GM12878 (cell line): ENCODE measurements at regions not wholly inside any gene's neighbourhood (a gene's known extent, or its start where the extent isn't known, plus 50 kb on each side); places are given as distances from the start of the nearest gene placed in this dataset.

Experiments used
- ATAC-seq: fragments of 200-7000 bp; cut with Tn5 transposase; 3 replicates; pipeline ENCODE4 v1.9.1; 2020; ENCODE audit warnings: mild to moderate bottlenecking, moderate library complexity
- BruUV-seq: library from RNA; stranded (reverse); fragments of 400-500 nt; replicated peaks from 2 replicates; lab custom pipeline; 2021; lab: Mats Ljungman, UMichigan
- CTCF ChIA-PET: fragments of 300-600 bp; sonication (Branson Sonifier 250); formaldehyde crosslinking; extraction: SDS; loops from one replicate; lab custom pipeline; 2021; ENCODE audit warnings: inconsistent platforms; lab: Yijun Ruan, JAX
- POLR2A ChIA-PET: fragments of 350-600 bp; formaldehyde crosslinking; extraction: SDS; loops from one replicate; lab custom pipeline; 2021; ENCODE audit warnings: inconsistent platforms; lab: Charles Lee
- RAD21 ChIA-PET: fragments of 300-600 bp; sonication (Branson Sonifier 250); formaldehyde crosslinking; loops from one replicate; lab custom pipeline; 2023; ENCODE audit warnings: antibody characterized with exemption; ENCODE audit not compliant: unreplicated experiment; lab: Charles Lee
- SMC1A ChIA-PET: fragments of 300-600 bp; sonication (Branson Sonifier 250); formaldehyde crosslinking; loops from one replicate; lab custom pipeline; 2023; ENCODE audit not compliant: unreplicated experiment, uncharacterized antibody; lab: Charles Lee
- DNase-seq: peaks from one replicate; pipeline ENCODE4 v3.0.0-alpha.2; 2011; ENCODE audit warnings: low read depth, low spot score
- FAIRE-seq: peaks from 3 replicates; lab custom pipeline; 2011; peaks lifted over from hg19 to GRCh38; lab: Jason Lieb, UNC
- H2AFZ ChIP-seq: 2 replicates; pipeline ENCODE4 v1.6.0; 2011; ENCODE audit warnings: low read depth, low read length, control low read depth; ENCODE audit not compliant: control insufficient read depth
- H3K27ac ChIP-seq: 2 replicates; pipeline ENCODE4 v1.5.1; 2011; ENCODE audit warnings: control low read depth; ENCODE audit not compliant: control insufficient read depth, insufficient read depth
- H3K27me3 ChIP-seq, 2 experiments: replicated peaks in 1 of 2; 2 replicates each; pipeline versions ENCODE4 v1.6.0 to v1.6.1; 2011; ENCODE audit warnings: low read length in 1 of 2; ENCODE audit not compliant: control insufficient read depth in 2 of 2, insufficient read depth in 2 of 2
- H3K36me3 ChIP-seq, 2 experiments: 2 replicates each; pipeline ENCODE4 v1.5.1; 2011; ENCODE audit warnings: low read length in 1 of 2; ENCODE audit not compliant: control insufficient read depth in 2 of 2, insufficient read depth in 2 of 2
- H3K4me1 ChIP-seq: 2 replicates; pipeline ENCODE4 v1.6.1; 2011; ENCODE audit warnings: mild to moderate bottlenecking, low read length, moderate library complexity, mixed read lengths; ENCODE audit not compliant: control insufficient read depth, insufficient read depth
- H3K4me2 ChIP-seq: 2 replicates; pipeline ENCODE4 v1.6.0; 2011; ENCODE audit warnings: control low read depth; ENCODE audit not compliant: control insufficient read depth, insufficient read depth
- H3K4me3 ChIP-seq: fragments of 200-600 bp; sonication (generic); 2 replicates; pipeline ENCODE4 v1.5.1; 2016
- H3K79me2 ChIP-seq: 2 replicates; pipeline ENCODE4 v1.6.0; 2011; ENCODE audit warnings: low read length; ENCODE audit not compliant: control insufficient read depth, insufficient read depth
- H3K9ac ChIP-seq: 2 replicates; pipeline ENCODE4 v1.8.0; 2011; ENCODE audit warnings: low read length, control low read depth, mixed read lengths; ENCODE audit not compliant: control insufficient read depth, insufficient read depth
- H3K9me3 ChIP-seq: replicated peaks from 3 replicates; pipeline ENCODE4 v1.5.1; 2011; ENCODE audit warnings: mild to moderate bottlenecking, low read length; ENCODE audit not compliant: control insufficient read depth, insufficient read depth
- H4K20me1 ChIP-seq: 2 replicates; pipeline ENCODE4 v1.6.0; 2011; ENCODE audit not compliant: control insufficient read depth, insufficient read depth
- ATF3 ChIP-seq: IDR thresholded peaks from 2 replicates; pipeline ENCODE4 v1.6.1; 2011; ENCODE audit warnings: low read depth, mild to moderate bottlenecking, low read length, moderate library complexity, borderline replicate concordance; ENCODE audit errors: extremely low read depth
- BACH1 ChIP-seq: fragments of 450-650 bp; IDR thresholded peaks from 2 replicates; pipeline ENCODE4 v1.6.1; 2017; ENCODE audit warnings: mild to moderate bottlenecking, borderline replicate concordance
- DPF2 ChIP-seq: fragments of 450-650 bp; IDR thresholded peaks from 2 replicates; pipeline ENCODE4 v1.6.1; 2017; ENCODE audit warnings: mild to moderate bottlenecking
- E2F8 ChIP-seq: fragments of 450-650 bp; IDR thresholded peaks from 2 replicates; pipeline ENCODE4 v1.6.1; 2018; ENCODE audit warnings: mild to moderate bottlenecking, low read depth, moderate library complexity; ENCODE audit not compliant: partially characterized antibody
- EZH2 ChIP-seq: IDR thresholded peaks from 2 replicates; pipeline ENCODE4 v1.6.1; 2012; ENCODE audit warnings: low read depth, mild to moderate bottlenecking, control low read depth, inconsistent platforms, low read length, borderline replicate concordance; ENCODE audit not compliant: control insufficient read depth
- HDAC2 ChIP-seq: fragments of 200-600 bp; sonication (generic); IDR thresholded peaks from 2 replicates; pipeline ENCODE4 v1.6.1; 2017
- JUND ChIP-seq: IDR thresholded peaks from 2 replicates; pipeline ENCODE4 v1.6.1; 2012; ENCODE audit warnings: low read depth, mild to moderate bottlenecking, low read length, improper control_type of control experiment, moderate library complexity
- NRF1 ChIP-seq: conservative IDR thresholded peaks from 2 replicates; pipeline ENCODE4 v1.6.1; 2011; ENCODE audit warnings: mild to moderate bottlenecking, low read depth, low read length, improper control_type of control experiment
- PBX3 ChIP-seq: IDR thresholded peaks from 2 replicates; pipeline ENCODE4 v1.6.1; 2011; ENCODE audit warnings: mild to moderate bottlenecking, low read depth, low read length, moderate library complexity; ENCODE audit not compliant: insufficient replicate concordance
- POLR2AphosphoS2 ChIP-seq: IDR thresholded peaks from 2 replicates; pipeline ENCODE4 v1.6.1; 2011; ENCODE audit warnings: low read depth, mild to moderate bottlenecking, low read length, improper control_type of control experiment, moderate library complexity
- RFX5 ChIP-seq: IDR thresholded peaks from 2 replicates; pipeline ENCODE4 v1.6.1; 2011; ENCODE audit warnings: low read depth, low read length, improper control_type of control experiment
- SMAD1 ChIP-seq: fragments of 450-650 bp; IDR thresholded peaks from 2 replicates; pipeline ENCODE4 v1.6.1; 2018; ENCODE audit warnings: mild to moderate bottlenecking, low read depth; ENCODE audit not compliant: partially characterized antibody
- SMC3 ChIP-seq: IDR thresholded peaks from 2 replicates; pipeline ENCODE4 v1.6.1; 2011; ENCODE audit warnings: low read length, improper control_type of control experiment, borderline replicate concordance
- YY1 ChIP-seq: IDR thresholded peaks from 2 replicates; pipeline ENCODE4 v1.6.1; 2011; ENCODE audit warnings: low read depth, mild to moderate bottlenecking, low read length
- ZBTB4 ChIP-seq: fragments of 450-650 bp; formaldehyde crosslinking; IDR thresholded peaks from 2 replicates; pipeline ENCODE4 v1.4.0; 2022; ENCODE audit warnings: mild to moderate bottlenecking, moderate library complexity
- ZNF24 ChIP-seq: fragments of 450-650 bp; IDR thresholded peaks from 2 replicates; pipeline ENCODE4 v1.6.1; 2017; ENCODE audit warnings: antibody characterized with exemption, mild to moderate bottlenecking
- ZZZ3 ChIP-seq: IDR thresholded peaks from 2 replicates; pipeline ENCODE4 v1.6.1; 2011; ENCODE audit warnings: low read depth; ENCODE audit not compliant: control insufficient read depth, insufficient read length
- WGBS: methylation state at CpG from one replicate; pipeline ENCODE4 v1.1.6; 2016; ENCODE audit warnings: low lambda C conversion rate; ENCODE audit not compliant: insufficient replicate concordance, insufficient coverage; ENCODE audit errors: missing lambda C conversion rate; 5-methylcytosine and 5-hydroxymethylcytosine counted together
- in situ Hi-C: fragments of 300-500 bp; cut with MboI; formaldehyde crosslinking; loops from 9 replicates; pipeline ENCODE4 v1.14.3; 2018; ENCODE audit warnings: mixed read lengths
- intact Hi-C: fragments of 100-400 bp; cut with micrococcal nuclease; formaldehyde crosslinking; loops from one replicate; pipeline ENCODE4 v1.14.2; 2022; ENCODE audit not compliant: unreplicated experiment

GRCh38 chr12:25875661-25876060 is 82.8 kb upstream of the RASSF8 start:
- RAD21 ChIA-PET: no interaction called here
- Histone ChIP-seq H4K20me1 (no peaks in the 10 kb centered on the region), H3K36me3 (no peaks in the 10 kb centered on the region), H3K9ac (no peak overlapping the region), H3K9me3 (no peaks in the 10 kb centered on the region), H3K27me3 (no peaks in the 10 kb centered on the region)
- no TSS peak for BruUV-seq
- TF ChIP-seq HDAC2 (no peak), SMAD1 (no peak), ZNF24 (no peak), ATF3 (no peak), POLR2AphosphoS2 (no peak), RFX5 (no peak), NRF1 (no peak), YY1 (no peak), PBX3 (no peak), SMC3 (no peak), ZZZ3 (no peak), DPF2 (no peak), ZBTB4 (CRISPR knock-in tag) (no peak), EZH2 (no peak), BACH1 (no peak), JUND (no peak), E2F8 (no peak)
- TF ChIP-seq, all 136 proteins: peak for 0
- DNase-seq (no peak), FAIRE-seq (no peak), ATAC-seq (no peak)
- ChIA-PET POLR2A (no interaction called here), SMC1A (no interaction called here), CTCF (no interaction called here)
- H3K79me2 ChIP-seq: no peaks in the 10 kb centered on the region
- H3K4me3 ChIP-seq: no peak overlapping the region
- no peaks in the 10 kb centered on the region for H3K4me1 ChIP-seq
- intact Hi-C loops (no loop called here), in situ Hi-C loops (no loop called here)
- no peak overlapping the region for H3K27ac ChIP-seq
- H2AFZ ChIP-seq: no peak overlapping the region
- WGBS: 13% methylated on average over 1 of the region's 1 CpG
- H3K4me2 ChIP-seq: no peak overlapping the region
